ENCODE measurements at regions not wholly inside any gene's neighbourhood (a gene's known extent, or its start where the extent isn't known, plus 50 kb on each side); places are given as distances from the start of the nearest gene placed in this dataset.

DNA sequence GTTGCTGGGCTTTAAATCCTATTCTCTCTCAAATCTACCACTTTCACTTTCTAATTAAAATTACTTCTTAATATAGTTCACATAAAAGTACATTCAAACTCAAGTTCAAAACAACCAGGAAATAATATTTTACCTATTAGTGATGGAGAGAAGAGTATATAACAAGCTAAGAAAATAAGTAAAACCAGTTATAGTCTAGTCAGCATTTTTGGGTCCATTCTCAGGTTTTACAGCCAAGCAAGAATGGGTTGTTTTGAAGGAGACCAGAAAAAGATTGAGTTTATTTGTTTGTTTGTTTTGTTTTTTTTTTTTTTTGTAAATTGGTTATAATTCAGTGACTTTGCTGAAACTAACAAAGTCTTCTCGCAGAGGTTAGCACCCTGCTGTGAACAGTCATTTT is 106.3 kb upstream of the PTPRZ1 start:
- TF ChIP-seq POLR2AphosphoS5 (IDR thresholded peaks at IDR 0.05; ENCODE audit: insufficient read depth in 1 of 2, low read depth in 1 of 2): no peak
- TF ChIP-seq, protein P1, sequence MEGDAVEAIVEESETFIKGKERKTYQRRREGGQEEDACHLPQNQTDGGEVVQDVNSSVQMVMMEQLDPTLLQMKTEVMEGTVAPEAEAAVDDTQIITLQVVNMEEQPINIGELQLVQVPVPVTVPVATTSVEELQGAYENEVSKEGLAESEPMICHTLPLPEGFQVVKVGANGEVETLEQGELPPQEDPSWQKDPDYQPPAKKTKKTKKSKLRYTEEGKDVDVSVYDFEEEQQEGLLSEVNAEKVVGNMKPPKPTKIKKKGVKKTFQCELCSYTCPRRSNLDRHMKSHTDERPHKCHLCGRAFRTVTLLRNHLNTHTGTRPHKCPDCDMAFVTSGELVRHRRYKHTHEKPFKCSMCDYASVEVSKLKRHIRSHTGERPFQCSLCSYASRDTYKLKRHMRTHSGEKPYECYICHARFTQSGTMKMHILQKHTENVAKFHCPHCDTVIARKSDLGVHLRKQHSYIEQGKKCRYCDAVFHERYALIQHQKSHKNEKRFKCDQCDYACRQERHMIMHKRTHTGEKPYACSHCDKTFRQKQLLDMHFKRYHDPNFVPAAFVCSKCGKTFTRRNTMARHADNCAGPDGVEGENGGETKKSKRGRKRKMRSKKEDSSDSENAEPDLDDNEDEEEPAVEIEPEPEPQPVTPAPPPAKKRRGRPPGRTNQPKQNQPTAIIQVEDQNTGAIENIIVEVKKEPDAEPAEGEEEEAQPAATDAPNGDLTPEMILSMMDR (IDR thresholded peaks at IDR 0.05): no peak
- no peak for TF ChIP-seq POLR2A (IDR thresholded peaks at IDR 0.05)
